ENCODE measurements at regions not wholly inside any gene's neighbourhood (a gene's known extent, or its start where the extent isn't known, plus 50 kb on each side); places are given as distances from the start of the nearest gene placed in this dataset.

GRCh38 chr12:131593406-131593805, 117.5 kb upstream of the SFSWAP start:
- no peak for TF ChIP-seq CTCF (IDR thresholded peaks at IDR 0.05; ENCODE audit: low read depth, low read length)
- DNase-seq, result no peak
- Histone ChIP-seq H3K9me3 (ENCODE audit: severe bottlenecking) (no peaks in the 10 kb centered on the region), H3K27me3 (ENCODE audit: insufficient read depth, low read depth, severe bottlenecking) (no peaks in the 10 kb centered on the region), H3K27ac (no peak overlapping the region), H3K36me3 (no peaks in the 10 kb centered on the region), H3K4me3 (ENCODE audit: low read depth, low read length) (no peak overlapping the region)

- TF ChIP-seq CTCF (IDR thresholded peaks at IDR 0.05; ENCODE audit: low read depth, low read length), result no peak
- Histone ChIP-seq H3K4me3 (ENCODE audit: low read depth, low read length) (no peak overlapping the region), H3K27ac (no peak overlapping the region), H3K9me3 (ENCODE audit: severe bottlenecking) (no peaks in the 10 kb centered on the region), H3K27me3 (ENCODE audit: insufficient read depth, low read depth, severe bottlenecking) (no peaks in the 10 kb centered on the region), H3K36me3 (no peaks in the 10 kb centered on the region)
- DNase-seq, result no peak
Observed at GRCh38 chr12:131596115-131596514, 114.8 kb upstream of the SFSWAP start.

GRCh38 chr12:131597333-131597732, 113.6 kb upstream of the SFSWAP start:
- no peak for DNase-seq
- H3K27me3 ChIP-seq (ENCODE audit: insufficient read depth, low read depth, severe bottlenecking), result no peaks in the 10 kb centered on the region

DNA sequence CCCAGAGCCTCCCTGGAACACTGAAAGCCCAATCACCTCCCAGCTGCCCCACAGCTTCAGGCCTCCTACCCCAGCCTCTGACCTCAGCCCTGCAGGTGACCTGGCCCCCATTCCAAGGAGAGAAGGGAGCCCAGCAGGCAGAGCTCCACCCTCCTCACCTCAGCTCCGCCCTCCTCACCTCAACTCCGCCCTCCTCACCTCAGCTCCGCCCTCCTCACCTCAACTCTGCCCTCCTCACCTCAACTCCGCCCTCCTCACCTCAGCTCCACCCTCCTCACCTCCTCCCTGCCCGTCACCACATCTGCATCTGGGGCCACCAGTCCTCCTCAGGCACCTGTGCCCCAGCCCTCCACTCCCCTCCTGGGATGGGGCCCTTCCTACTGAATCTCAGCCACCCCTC, 112.2 kb upstream of the SFSWAP start:
- no peak for TF ChIP-seq CTCF (IDR thresholded peaks at IDR 0.05; ENCODE audit: low read depth, low read length)
- H3K36me3 ChIP-seq, result no peaks in the 10 kb centered on the region
- no peak overlapping the region for H3K4me3 ChIP-seq (ENCODE audit: low read depth, low read length)
- DNase-seq, result no peak
- no peak overlapping the region for H3K27ac ChIP-seq
- no peaks in the 10 kb centered on the region for H3K9me3 ChIP-seq (ENCODE audit: severe bottlenecking)
- H3K27me3 ChIP-seq (ENCODE audit: insufficient read depth, low read depth, severe bottlenecking), result no peaks in the 10 kb centered on the region

More at GRCh38 chr12:131597333-131597732, 113.6 kb upstream of the SFSWAP start:
- no peak overlapping the region for H3K4me3 ChIP-seq (ENCODE audit: low read depth, low read length)
- H3K36me3 ChIP-seq, result no peaks in the 10 kb centered on the region
- H3K9me3 ChIP-seq (ENCODE audit: severe bottlenecking), result no peaks in the 10 kb centered on the region
- TF ChIP-seq CTCF (IDR thresholded peaks at IDR 0.05; ENCODE audit: low read depth, low read length), result no peak
- H3K27ac ChIP-seq, result no peak overlapping the region

DNA sequence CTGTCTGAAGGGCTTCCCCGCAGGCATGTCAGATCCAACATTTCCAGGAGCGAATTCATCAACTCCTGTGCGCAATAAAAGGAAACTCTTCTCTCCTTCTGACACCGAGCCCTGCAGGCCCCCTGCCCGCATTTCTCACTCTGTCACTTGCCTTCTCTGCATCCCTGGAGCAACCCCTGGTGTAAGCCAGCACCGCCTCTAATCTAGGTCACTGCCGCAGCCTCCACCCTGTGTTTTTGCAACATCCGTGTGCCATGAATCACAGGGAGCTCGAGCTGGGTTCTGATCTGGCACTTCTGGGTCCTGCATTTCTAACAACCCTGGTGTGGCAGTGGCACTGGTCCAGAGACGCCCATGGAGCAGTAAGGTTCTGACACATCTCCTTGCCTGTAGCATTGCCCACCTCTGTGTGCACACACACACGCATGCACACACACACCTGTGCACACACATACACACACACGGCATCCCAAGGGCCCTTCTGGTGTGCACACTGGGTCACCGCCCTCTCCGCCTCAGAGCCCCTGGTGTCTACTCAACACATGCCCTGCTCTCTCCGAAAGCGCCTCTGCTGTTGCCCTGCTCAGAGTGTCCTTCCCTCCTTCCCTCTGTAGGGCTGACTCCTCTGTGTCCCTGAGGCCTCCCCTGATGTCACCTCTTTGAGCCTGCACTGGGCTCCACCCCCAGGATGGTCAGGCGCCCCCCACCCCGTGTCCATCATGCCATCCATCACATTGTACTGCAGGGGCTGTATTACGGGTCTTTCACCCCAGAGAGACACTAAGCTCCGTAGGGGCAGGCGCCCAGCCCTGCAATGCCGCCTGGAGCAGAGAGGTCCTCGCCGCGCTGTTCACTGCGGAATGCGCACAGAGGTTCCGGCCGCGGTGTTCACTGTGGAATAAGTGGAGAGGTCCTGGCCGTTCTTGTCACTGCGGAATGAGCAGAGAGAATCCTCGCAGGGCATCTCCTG, 111.4 kb upstream of the SFSWAP start:
- no peak for TF ChIP-seq CTCF (IDR thresholded peaks at IDR 0.05; ENCODE audit: low read depth, low read length)
- Histone ChIP-seq H3K4me3 (ENCODE audit: low read depth, low read length) (no peak overlapping the region), H3K27me3 (ENCODE audit: insufficient read depth, low read depth, severe bottlenecking) (no peaks in the 10 kb centered on the region), H3K9me3 (ENCODE audit: severe bottlenecking) (no peaks in the 10 kb centered on the region), H3K27ac (peak overlapping the region; percentile 12; the same call in 1 of the 2 replicates), H3K36me3 (no peaks in the 10 kb centered on the region)
- DNase-seq, result no peak
